ENCODE measurements at regions not wholly inside any gene's neighbourhood (a gene's known extent, or its start where the extent isn't known, plus 50 kb on each side); places are given as distances from the start of the nearest gene placed in this dataset.

DNA sequence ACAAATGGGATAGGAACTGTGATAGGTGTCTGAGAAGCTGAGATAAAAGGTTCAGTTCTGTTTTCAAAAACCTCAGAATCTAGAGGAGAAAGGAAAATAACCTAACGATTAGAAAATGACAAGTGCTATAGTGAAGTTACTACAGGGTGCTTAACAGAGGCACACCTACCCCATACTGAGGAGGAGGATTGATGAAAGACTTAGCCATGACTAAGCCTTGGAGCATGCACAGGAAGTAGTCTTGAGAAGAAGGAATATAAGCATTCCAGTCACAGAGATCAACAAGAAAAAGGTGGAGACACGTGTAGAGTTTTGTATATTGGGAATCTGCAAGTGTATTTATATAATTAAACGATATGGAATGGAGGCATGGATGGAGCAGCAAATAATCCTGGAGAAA is 1225.5 kb upstream of the CELF2 start:
- TF ChIP-seq, protein P1, sequence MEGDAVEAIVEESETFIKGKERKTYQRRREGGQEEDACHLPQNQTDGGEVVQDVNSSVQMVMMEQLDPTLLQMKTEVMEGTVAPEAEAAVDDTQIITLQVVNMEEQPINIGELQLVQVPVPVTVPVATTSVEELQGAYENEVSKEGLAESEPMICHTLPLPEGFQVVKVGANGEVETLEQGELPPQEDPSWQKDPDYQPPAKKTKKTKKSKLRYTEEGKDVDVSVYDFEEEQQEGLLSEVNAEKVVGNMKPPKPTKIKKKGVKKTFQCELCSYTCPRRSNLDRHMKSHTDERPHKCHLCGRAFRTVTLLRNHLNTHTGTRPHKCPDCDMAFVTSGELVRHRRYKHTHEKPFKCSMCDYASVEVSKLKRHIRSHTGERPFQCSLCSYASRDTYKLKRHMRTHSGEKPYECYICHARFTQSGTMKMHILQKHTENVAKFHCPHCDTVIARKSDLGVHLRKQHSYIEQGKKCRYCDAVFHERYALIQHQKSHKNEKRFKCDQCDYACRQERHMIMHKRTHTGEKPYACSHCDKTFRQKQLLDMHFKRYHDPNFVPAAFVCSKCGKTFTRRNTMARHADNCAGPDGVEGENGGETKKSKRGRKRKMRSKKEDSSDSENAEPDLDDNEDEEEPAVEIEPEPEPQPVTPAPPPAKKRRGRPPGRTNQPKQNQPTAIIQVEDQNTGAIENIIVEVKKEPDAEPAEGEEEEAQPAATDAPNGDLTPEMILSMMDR (IDR thresholded peaks at IDR 0.05; ENCODE audit: insufficient read depth, low read depth, low read length), result no peak
- no peak for TF ChIP-seq EZH2 (IDR thresholded peaks at IDR 0.05; ENCODE audit: insufficient read depth, low read length)
- H3K9me3 Mint-ChIP-seq (ENCODE audit: unreplicated experiment), result no peaks in the 10 kb centered on the region
- H3K4me3 Mint-ChIP-seq (ENCODE audit: unreplicated experiment), result no peak overlapping the region
- DNase-seq (ENCODE audit: low read depth), result peak; percentile 76
- no peaks in the 10 kb centered on the region for H3K79me2 ChIP-seq (ENCODE audit: insufficient read depth, low read length)
- peaks cover 7% of the 10 kb centered on the region for H3K4me1 ChIP-seq (ENCODE audit: insufficient read depth, low read length)
- no peaks in the 10 kb centered on the region for H3K36me3 Mint-ChIP-seq (ENCODE audit: low read depth, unreplicated experiment)
- H3K4me1 Mint-ChIP-seq (ENCODE audit: low read depth, unreplicated experiment), result peaks cover 12% of the 10 kb centered on the region
- H3K27ac ChIP-seq (ENCODE audit: low read depth, low read length), result no peak overlapping the region
- H2AFZ ChIP-seq (ENCODE audit: low read depth, low read length), result no peak overlapping the region
- no peaks in the 10 kb centered on the region for H4K20me1 ChIP-seq (ENCODE audit: insufficient read depth, low read length)
- FAIRE-seq, result no peak
- no peaks in the 10 kb centered on the region for H3K9me3 ChIP-seq (ENCODE audit: insufficient read depth, low read depth, low read length)
- H3K27me3 ChIP-seq (ENCODE audit: insufficient read depth, low read length), result no peaks in the 10 kb centered on the region
- H3K4me2 ChIP-seq (ENCODE audit: low read length), result peak overlapping the region; percentile 11
- no peak overlapping the region for H3K4me3 ChIP-seq (ENCODE audit: insufficient read depth, low read depth, low read length)
- H3K9ac ChIP-seq (ENCODE audit: low read length), result no peak overlapping the region
- no peak overlapping the region for H3K27ac Mint-ChIP-seq (ENCODE audit: unreplicated experiment)
- H3K36me3 ChIP-seq (ENCODE audit: insufficient read depth, low read length), result no peaks in the 10 kb centered on the region
- H3K27me3 Mint-ChIP-seq (ENCODE audit: low read depth, unreplicated experiment), result no peaks in the 10 kb centered on the region

DNA sequence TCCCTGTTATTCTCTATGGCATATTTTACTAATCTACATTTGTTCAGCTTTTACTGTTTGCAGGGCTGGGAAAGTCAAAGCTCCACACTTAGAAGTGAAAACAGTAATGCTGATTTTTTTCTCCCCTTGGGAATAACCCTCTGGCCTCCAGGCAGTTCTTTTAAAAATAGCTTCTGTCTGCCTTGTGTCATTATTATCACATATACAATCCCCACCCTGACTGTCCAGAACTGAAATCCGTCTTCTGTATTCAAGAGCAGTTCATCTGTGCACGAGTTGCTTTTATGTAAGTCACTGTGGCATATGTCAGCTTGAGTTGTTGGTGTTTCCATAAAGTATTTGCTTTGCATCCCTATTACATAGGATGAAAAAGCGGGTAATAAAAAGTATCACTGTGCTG is 1221.1 kb upstream of the CELF2 start:
- Mint-ChIP-seq H3K4me1 (ENCODE audit: low read depth, unreplicated experiment) (peaks cover 11% of the 10 kb centered on the region), H3K36me3 (ENCODE audit: low read depth, unreplicated experiment) (no peaks in the 10 kb centered on the region), H3K9me3 (ENCODE audit: unreplicated experiment) (no peaks in the 10 kb centered on the region), H3K27me3 (ENCODE audit: low read depth, unreplicated experiment) (no peaks in the 10 kb centered on the region), H3K4me3 (ENCODE audit: unreplicated experiment) (no peak overlapping the region), H3K27ac (ENCODE audit: unreplicated experiment) (no peak overlapping the region)
- FAIRE-seq (no peak), DNase-seq (ENCODE audit: low read depth) (no peak)
- no peaks in the 10 kb centered on the region for H3K79me2 ChIP-seq (ENCODE audit: insufficient read depth, low read length)
- H3K36me3 ChIP-seq (ENCODE audit: insufficient read depth, low read length), result no peaks in the 10 kb centered on the region
- H2AFZ ChIP-seq (ENCODE audit: low read depth, low read length), result no peak overlapping the region
- peaks cover 5% of the 10 kb centered on the region for H3K4me1 ChIP-seq (ENCODE audit: insufficient read depth, low read length)
- H3K9ac ChIP-seq (ENCODE audit: low read length), result no peak overlapping the region
- no peaks in the 10 kb centered on the region for H4K20me1 ChIP-seq (ENCODE audit: insufficient read depth, low read length)
- no peaks in the 10 kb centered on the region for H3K9me3 ChIP-seq (ENCODE audit: insufficient read depth, low read depth, low read length)
- H3K27me3 ChIP-seq (ENCODE audit: insufficient read depth, low read length), result no peaks in the 10 kb centered on the region
- H3K4me3 ChIP-seq (ENCODE audit: insufficient read depth, low read depth, low read length), result no peak overlapping the region
- no peak overlapping the region for H3K4me2 ChIP-seq (ENCODE audit: low read length)
- no peak overlapping the region for H3K27ac ChIP-seq (ENCODE audit: low read depth, low read length)
- TF ChIP-seq, protein P1 (IDR thresholded peaks at IDR 0.05; ENCODE audit: insufficient read depth, low read depth, low read length), result no peak
- TF ChIP-seq EZH2 (IDR thresholded peaks at IDR 0.05; ENCODE audit: insufficient read depth, low read length), result no peak

DNA sequence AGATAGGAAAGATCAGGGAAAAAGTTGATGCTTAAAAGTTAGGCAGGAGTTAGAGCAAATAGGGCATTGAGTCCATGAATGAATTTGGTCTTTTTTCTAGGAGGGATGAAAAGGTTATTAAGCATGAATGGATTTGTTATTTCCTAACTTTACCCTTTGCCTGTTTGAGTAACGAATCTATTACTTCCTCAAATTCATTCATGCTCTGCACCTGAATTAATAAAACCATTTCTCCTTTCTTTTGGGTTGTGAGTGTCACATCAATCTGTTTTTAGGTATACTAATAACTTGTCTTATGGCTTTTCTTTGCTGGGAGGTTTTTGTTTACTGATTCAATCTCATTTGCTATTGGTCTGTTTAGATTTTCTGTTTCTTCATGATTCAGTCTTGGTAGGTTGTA is 1217.7 kb upstream of the CELF2 start:
- H3K4me3 Mint-ChIP-seq (ENCODE audit: unreplicated experiment), result no peak overlapping the region
- Histone ChIP-seq H3K9me3 (ENCODE audit: insufficient read depth, low read depth, low read length) (no peaks in the 10 kb centered on the region), H3K79me2 (ENCODE audit: insufficient read depth, low read length) (no peaks in the 10 kb centered on the region), H3K4me2 (ENCODE audit: low read length) (no peak overlapping the region), H3K27ac (ENCODE audit: low read depth, low read length) (no peak overlapping the region), H3K9ac (ENCODE audit: low read length) (no peak overlapping the region), H3K27me3 (ENCODE audit: insufficient read depth, low read length) (no peaks in the 10 kb centered on the region), H4K20me1 (ENCODE audit: insufficient read depth, low read length) (no peaks in the 10 kb centered on the region), H2AFZ (ENCODE audit: low read depth, low read length) (no peak overlapping the region), H3K4me1 (ENCODE audit: insufficient read depth, low read length) (no peaks in the 10 kb centered on the region), H3K36me3 (ENCODE audit: insufficient read depth, low read length) (no peaks in the 10 kb centered on the region), H3K4me3 (ENCODE audit: insufficient read depth, low read depth, low read length) (no peak overlapping the region)
- no peaks in the 10 kb centered on the region for H3K9me3 Mint-ChIP-seq (ENCODE audit: unreplicated experiment)
- no peak overlapping the region for H3K27ac Mint-ChIP-seq (ENCODE audit: unreplicated experiment)
- no peaks in the 10 kb centered on the region for H3K27me3 Mint-ChIP-seq (ENCODE audit: low read depth, unreplicated experiment)
- H3K36me3 Mint-ChIP-seq (ENCODE audit: low read depth, unreplicated experiment), result no peaks in the 10 kb centered on the region
- DNase-seq (ENCODE audit: low read depth), result no peak
- no peak for FAIRE-seq
- no peaks in the 10 kb centered on the region for H3K4me1 Mint-ChIP-seq (ENCODE audit: low read depth, unreplicated experiment)
- TF ChIP-seq EZH2 (IDR thresholded peaks at IDR 0.05; ENCODE audit: insufficient read depth, low read length), result no peak
- TF ChIP-seq, protein P1 (IDR thresholded peaks at IDR 0.05; ENCODE audit: insufficient read depth, low read depth, low read length), result no peak
